AG04450 (cell line): ENCODE measurements at regions not wholly inside any gene's neighbourhood (a gene's known extent, or its start where the extent isn't known, plus 50 kb on each side); places are given as distances from the start of the nearest gene placed in this dataset.

ENCODE experiments used
- CTCF ChIA-PET: fragments of 300-600, 350-600 bp; formaldehyde crosslinking; extraction: SDS; loops from one replicate; lab custom pipeline; 2022; ENCODE audit warnings: antibody characterized with exemption, inconsistent platforms; lab: Charles Lee
- POLR2A ChIA-PET: fragments of 350-600 bp; formaldehyde crosslinking; extraction: SDS; loops from one replicate; lab custom pipeline; 2021; ENCODE audit warnings: antibody characterized with exemption, inconsistent platforms; lab: Yijun Ruan, JAX
- DNase-seq: peaks from one replicate; pipeline ENCODE4 v3.0.0-alpha.2; 2011; ENCODE audit warnings: low read depth, low spot score
- H3K27ac ChIP-seq: one replicate; pipeline ENCODE4 v1.5.1; 2012; ENCODE audit warnings: low read depth, low read length, control low read depth
- H3K27me3 ChIP-seq: one replicate; pipeline ENCODE4 v1.6.0; 2012; ENCODE audit warnings: low read length; ENCODE audit not compliant: control insufficient read depth, insufficient read depth
- H3K4me3 ChIP-seq: 2 replicates; pipeline ENCODE4 v1.5.1; 2011; ENCODE audit warnings: mild to moderate bottlenecking, low read depth, low read length, control low read depth
- H3K9me3 ChIP-seq: 2 replicates; pipeline ENCODE4 v1.5.1; 2012; ENCODE audit warnings: low read length; ENCODE audit not compliant: control insufficient read depth, insufficient read depth
- CTCF ChIP-seq: IDR thresholded peaks from 2 replicates; pipeline ENCODE4 v1.5.1; 2011; ENCODE audit warnings: low read depth, low read length, control low read depth, inconsistent platforms

- no peak for DNase-seq
- Histone ChIP-seq H3K27ac (no peak overlapping the region), H3K9me3 (no peaks in the 10 kb centered on the region), H3K27me3 (no peaks in the 10 kb centered on the region), H3K4me3 (no peak overlapping the region)
- ChIA-PET POLR2A (no interaction called here), CTCF (no interaction called here)
- no peak for TF ChIP-seq CTCF
Measured at GRCh38 chr6:80466981-80467380, 360.5 kb downstream of the BCKDHB start.

GRCh38 chr6:80465513-80465912 is 359.0 kb downstream of the BCKDHB start:
- TF ChIP-seq CTCF: no peak
- no peak for DNase-seq
- Histone ChIP-seq H3K9me3 (no peaks in the 10 kb centered on the region), H3K27me3 (no peaks in the 10 kb centered on the region), H3K4me3 (no peak overlapping the region), H3K27ac (no peak overlapping the region)
- ChIA-PET POLR2A (no interaction called here), CTCF (no interaction called here)

GRCh38 chr6:80464901-80465300 is 358.4 kb downstream of the BCKDHB start:
- CTCF ChIA-PET: no interaction called here
- Histone ChIP-seq H3K27ac (no peak overlapping the region), H3K9me3 (no peaks in the 10 kb centered on the region), H3K27me3 (no peaks in the 10 kb centered on the region), H3K4me3 (no peak overlapping the region)
- POLR2A ChIA-PET: no interaction called here
- no peak for DNase-seq
- no peak for TF ChIP-seq CTCF

GRCh38 chr6:80463197-80463596 is 356.7 kb downstream of the BCKDHB start:
- H3K9me3 ChIP-seq: no peaks in the 10 kb centered on the region
- TF ChIP-seq CTCF: no peak
- DNase-seq: no peak
- H3K4me3 ChIP-seq: no peak overlapping the region
- ChIA-PET POLR2A (no interaction called here), CTCF (interaction anchor here (1.3 kb wide), 1 partner anchor 38 kb away, joined by 3 read pairs; no protein-coding TSS in a partner anchor)
- H3K27me3 ChIP-seq: no peaks in the 10 kb centered on the region
- no peak overlapping the region for H3K27ac ChIP-seq

GRCh38 chr6:80460257-80460865 is 353.9 kb downstream of the BCKDHB start:
- no peak for DNase-seq
- TF ChIP-seq CTCF: no peak
- CTCF ChIA-PET: no interaction called here

More at GRCh38 chr6:80460257-80460865, 353.9 kb downstream of the BCKDHB start:
- Histone ChIP-seq H3K9me3 (no peaks in the 10 kb centered on the region), H3K27me3 (no peaks in the 10 kb centered on the region), H3K4me3 (no peak overlapping the region), H3K27ac (no peak overlapping the region)
- POLR2A ChIA-PET: no interaction called here
